RPMI8226 (cell line): ENCODE measurements at regions not wholly inside any gene's neighbourhood (a gene's known extent, or its start where the extent isn't known, plus 50 kb on each side); places are given as distances from the start of the nearest gene placed in this dataset.

Experiments
- DNase-seq: peaks from one replicate; pipeline ENCODE4 v3.0.0-alpha.2; 2015

GRCh38 chr12:107325075-107325608 lies 231.8 kb upstream of the CRY1 start:
- no peak for DNase-seq

GRCh38 chr12:107326237-107326636 lies 232.9 kb upstream of the CRY1 start:
- DNase-seq = no peak

- no peak for DNase-seq
Observed at GRCh38 chr12:107327651-107328182, 234.4 kb upstream of the CRY1 start.

GRCh38 chr12:107328442-107329133 lies 235.2 kb upstream of the CRY1 start:
- DNase-seq = no peak

- no peak for DNase-seq
Observed at GRCh38 chr12:107329569-107330324, 236.4 kb upstream of the CRY1 start.

- no peak for DNase-seq
Observed at GRCh38 chr12:107330831-107331431, 237.6 kb upstream of the CRY1 start.

GRCh38 chr12:107331471-107331870 lies 238.1 kb upstream of the CRY1 start:
- DNase-seq = no peak

- DNase-seq = no peak
Observed at GRCh38 chr12:107331912-107332311, 238.6 kb upstream of the CRY1 start.

GRCh38 chr12:107332743-107333142 lies 239.4 kb upstream of the CRY1 start:
- DNase-seq = no peak

- no peak for DNase-seq
Observed at GRCh38 chr12:107335802-107336570, 242.6 kb upstream of the CRY1 start.

- DNase-seq = no peak
Observed at GRCh38 chr12:107336695-107337094, 243.3 kb upstream of the CRY1 start.

GRCh38 chr12:107337346-107338095 lies 244.2 kb upstream of the CRY1 start:
- DNase-seq = no peak

GRCh38 chr12:107339487-107339886 lies 246.1 kb upstream of the CRY1 start:
- no peak for DNase-seq

GRCh38 chr12:107339932-107340331 lies 246.6 kb upstream of the CRY1 start:
- DNase-seq = no peak

- DNase-seq = no peak
Observed at GRCh38 chr12:107340898-107341297, 247.5 kb upstream of the CRY1 start.

GRCh38 chr12:107344035-107344808 lies 250.9 kb upstream of the CRY1 start:
- no peak for DNase-seq

- no peak for DNase-seq
Observed at GRCh38 chr12:107347261-107347660, 253.9 kb upstream of the CRY1 start.

GRCh38 chr12:107349008-107349747 lies 255.8 kb upstream of the CRY1 start:
- no peak for DNase-seq

- DNase-seq = no peak
Observed at GRCh38 chr12:107349839-107350238, 256.5 kb upstream of the CRY1 start.

- DNase-seq = no peak
Observed at GRCh38 chr12:107351109-107351508, 257.8 kb upstream of the CRY1 start.
